CD14-positive monocyte (primary cell): ENCODE measurements at regions not wholly inside any gene's neighbourhood (a gene's known extent, or its start where the extent isn't known, plus 50 kb on each side); places are given as distances from the start of the nearest gene placed in this dataset.

ENCODE experiments used
- DNase-seq, 3 donors: peaks; one replicate each; pipeline ENCODE4 v3.0.0-alpha.2; 2011 to 2022
- H2AFZ ChIP-seq: 2 replicates; pipeline ENCODE4 v1.6.0; 2012; ENCODE audit warnings: mild to moderate bottlenecking, low read depth, low read length, inconsistent platforms; ENCODE audit not compliant: insufficient read depth, poor library complexity, severe bottlenecking
- H3K27ac ChIP-seq, 2 donors: 1 replicate in 1 of 2; 2 replicates in 1 of 2; pipeline ENCODE4 v1.5.1; 2012 to 2013; ENCODE audit warnings: low read length in 2 of 2, control low read depth in 1 of 2, inconsistent platforms in 1 of 2, low read depth in 1 of 2, mild to moderate bottlenecking in 1 of 2
- H3K27me3 ChIP-seq, 2 donors: one replicate each; pipeline versions ENCODE4 v1.6.0 to v1.6.1; 2011 to 2013; ENCODE audit warnings: low read length in 2 of 2; ENCODE audit not compliant: control insufficient read depth in 2 of 2, insufficient read depth in 2 of 2
- H3K36me3 ChIP-seq, 2 donors: replicated peaks in 1 of 2; 1 replicate in 1 of 2; 2 replicates in 1 of 2; pipeline versions ENCODE4 v1.5.1 to v1.6.1; 2012 to 2013; ENCODE audit warnings: low read length in 2 of 2, control low read depth in 1 of 2, inconsistent platforms in 1 of 2, mild to moderate bottlenecking in 1 of 2; ENCODE audit not compliant: insufficient read depth in 2 of 2, control insufficient read depth in 1 of 2
- H3K4me1 ChIP-seq, 2 donors: 1 replicate in 1 of 2; 2 replicates in 1 of 2; pipeline versions ENCODE4 v1.5.1 to v1.6.1; 2012 to 2013; ENCODE audit warnings: low read length in 2 of 2, control low read depth in 1 of 2, inconsistent platforms in 1 of 2, mild to moderate bottlenecking in 1 of 2, moderate library complexity in 1 of 2; ENCODE audit not compliant: insufficient read depth in 2 of 2, control insufficient read depth in 1 of 2
- H3K4me2 ChIP-seq: replicated peaks from 2 replicates; pipeline ENCODE3; 2012; ENCODE audit warnings: low read length, moderate library complexity, mild to moderate bottlenecking; ENCODE audit not compliant: poor library complexity, severe bottlenecking; ENCODE audit errors: extremely low read depth
- H3K4me3 ChIP-seq, 3 experiments: fragments of 200-600 bp in 1 of 3; sonication (generic) in 1 of 3; replicated peaks in 1 of 3; 1 replicate in 2 of 3; 2 replicates in 1 of 3; pipeline ENCODE4 v1.5.1; 2011 to 2013; ENCODE audit warnings: low read length in 3 of 3, mild to moderate bottlenecking in 3 of 3, control low read depth in 2 of 3, low read depth in 2 of 3, inconsistent platforms in 1 of 3, moderate library complexity in 1 of 3
- H3K79me2 ChIP-seq: 2 replicates; pipeline ENCODE4 v1.6.0; 2012; ENCODE audit warnings: mild to moderate bottlenecking, control low read depth, inconsistent platforms, low read length, moderate library complexity; ENCODE audit not compliant: insufficient read depth
- H3K9ac ChIP-seq: 2 replicates; pipeline ENCODE4 v1.6.0; 2017; ENCODE audit warnings: low read length, mild to moderate bottlenecking; ENCODE audit not compliant: insufficient read depth, poor library complexity, severe bottlenecking
- H3K9me3 ChIP-seq, 2 donors: replicated peaks in 1 of 2; 1 replicate in 1 of 2; 2 replicates in 1 of 2; pipeline versions ENCODE4 v1.5.1 to v1.6.1; 2012 to 2013; ENCODE audit warnings: low read length in 2 of 2, control low read depth in 1 of 2; ENCODE audit not compliant: control insufficient read depth in 1 of 2, insufficient read depth in 1 of 2
- H4K20me1 ChIP-seq: 2 replicates; pipeline ENCODE4 v1.6.0; 2012; ENCODE audit warnings: mild to moderate bottlenecking, low read length, control low read depth, moderate library complexity; ENCODE audit not compliant: insufficient read depth
- H3K27ac Mint-ChIP-seq, 7 donors: one replicate each; pipeline ENCODE4 v1.8.0; 2020; ENCODE audit warnings: mild to moderate bottlenecking in 7 of 7, mixed read lengths in 7 of 7, moderate library complexity in 6 of 7, inconsistent platforms in 2 of 7
- H3K27me3 Mint-ChIP-seq, 3 donors: one replicate each; pipeline ENCODE4 v1.8.0; 2021 to 2022; ENCODE audit warnings: low read depth in 3 of 3, mild to moderate bottlenecking in 3 of 3, mixed read lengths in 3 of 3, moderate library complexity in 3 of 3, inconsistent platforms in 1 of 3
- H3K36me3 Mint-ChIP-seq, 2 donors: one replicate each; pipeline ENCODE4 v1.8.0; 2020; ENCODE audit warnings: mixed read lengths in 2 of 2, inconsistent platforms in 1 of 2, mild to moderate bottlenecking in 1 of 2
- H3K4me1 Mint-ChIP-seq: one replicate; pipeline ENCODE4 v1.8.0; 2020; ENCODE audit warnings: mild to moderate bottlenecking, mixed read lengths
- H3K4me3 Mint-ChIP-seq, 2 donors: one replicate each; pipeline ENCODE4 v1.8.0; 2020; ENCODE audit warnings: mild to moderate bottlenecking in 2 of 2, mixed read lengths in 2 of 2, moderate library complexity in 1 of 2
- H3K9me3 Mint-ChIP-seq, 7 donors: one replicate each; pipeline ENCODE4 v1.8.0; 2020 to 2022; ENCODE audit warnings: mixed read lengths in 7 of 7, mild to moderate bottlenecking in 6 of 7, moderate library complexity in 6 of 7, inconsistent platforms in 2 of 7
- CTCF ChIP-seq: fragments of 200-600 bp; IDR thresholded peaks from one replicate; pipeline ENCODE4 v1.8.0; 2022; ENCODE audit warnings: antibody characterized with exemption, mild to moderate bottlenecking
- WGBS: methylation state at CpG from one replicate; pipeline ENCODE4 v1.1.5; 2013; ENCODE audit warnings: missing lambda C conversion rate; ENCODE audit not compliant: insufficient coverage; 5-methylcytosine and 5-hydroxymethylcytosine counted together
- intact Hi-C, 2 donors: fragments of 100-400 bp; cut with micrococcal nuclease; formaldehyde crosslinking; loops; one replicate each; pipeline versions ENCODE4 v1.15.0 to v1.15.1; 2023

DNA sequence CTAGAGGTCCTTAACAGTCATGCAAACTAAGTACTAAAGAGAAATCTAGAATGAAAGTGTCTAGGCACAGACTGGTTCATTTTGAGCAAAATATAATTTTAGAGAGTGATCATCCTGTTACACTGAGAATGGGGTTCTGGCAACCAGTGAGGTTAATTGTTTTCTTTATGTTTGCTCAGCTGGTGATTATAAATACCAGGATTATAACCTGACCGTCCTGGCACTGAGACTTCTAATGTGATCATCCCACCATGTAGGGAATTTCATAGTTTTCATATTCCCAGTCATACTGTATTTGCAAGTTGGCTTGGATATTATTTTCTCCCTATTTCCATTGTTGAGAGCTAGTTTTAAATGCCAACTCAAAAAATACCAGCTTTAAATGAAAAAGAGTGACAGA lies 852.5 kb upstream of the LRATD1 start:
- TF ChIP-seq CTCF, result no peak
- H2AFZ ChIP-seq, result no peak overlapping the region
- no peak overlapping the region for H3K27ac Mint-ChIP-seq
- no peak overlapping the region for H3K27ac ChIP-seq
- H3K79me2 ChIP-seq, result no peaks in the 10 kb centered on the region
- no peak for DNase-seq
- no peak overlapping the region for H3K4me2 ChIP-seq
- no peaks in the 10 kb centered on the region for H3K36me3 ChIP-seq
- H3K27me3 Mint-ChIP-seq, result no peaks in the 10 kb centered on the region
- H3K36me3 Mint-ChIP-seq, result no peaks in the 10 kb centered on the region
- intact Hi-C loops, result no loop called here
- H3K27me3 ChIP-seq, result no peaks in the 10 kb centered on the region
- H4K20me1 ChIP-seq, result no peaks in the 10 kb centered on the region
- no peak overlapping the region for H3K4me3 Mint-ChIP-seq
- H3K4me1 ChIP-seq, result no peaks in the 10 kb centered on the region
- H3K4me1 Mint-ChIP-seq, result no peaks in the 10 kb centered on the region
- no CpG with 5 or more reads among the region's 1 CpG for WGBS
- no peak overlapping the region for H3K9ac ChIP-seq
- peaks cover 0 to 11% (median 2%) of the 10 kb centered on the region in 7 donors for H3K9me3 Mint-ChIP-seq
- H3K4me3 ChIP-seq, result no peak overlapping the region
- H3K9me3 ChIP-seq, result peaks cover 9 to 16% of the 10 kb centered on the region in 2 donors

DNA sequence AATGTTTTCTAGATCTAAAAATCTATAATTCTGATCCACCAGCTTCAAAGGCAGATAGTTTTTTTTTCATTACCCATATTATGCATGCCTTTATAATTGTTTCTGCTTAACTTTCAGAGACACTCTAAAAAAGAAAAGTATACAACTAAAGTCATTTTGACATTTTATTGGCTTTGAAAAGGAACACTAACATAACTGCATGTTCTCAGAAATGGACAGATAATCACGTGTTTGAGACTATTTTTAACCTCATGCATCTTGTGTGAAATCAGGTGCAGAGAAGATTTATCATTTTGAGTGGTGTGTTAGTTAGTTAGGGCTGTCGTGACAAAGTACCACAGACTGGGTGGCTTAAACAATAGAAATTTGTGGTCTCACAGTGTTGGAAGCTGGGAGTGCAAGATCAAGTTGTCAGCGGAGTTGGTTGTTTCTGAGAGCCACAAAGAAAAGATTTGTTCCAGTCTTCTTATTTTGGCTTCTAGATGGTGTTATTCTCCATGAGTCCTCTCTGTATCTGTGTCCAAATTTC lies 841.4 kb upstream of the LRATD1 start:
- Histone ChIP-seq H4K20me1 (no peaks in the 10 kb centered on the region), H3K27me3 (no peaks in the 10 kb centered on the region), H3K4me3 (no peak overlapping the region), H3K9me3 (peaks cover 0 to 3% of the 10 kb centered on the region in 2 donors), H3K4me1 (no peaks in the 10 kb centered on the region), H3K79me2 (no peaks in the 10 kb centered on the region), H3K4me2 (no peak overlapping the region), H3K36me3 (no peaks in the 10 kb centered on the region), H2AFZ (no peak overlapping the region), H3K27ac (no peak overlapping the region), H3K9ac (no peak overlapping the region)
- intact Hi-C loops, result no loop called here
- Mint-ChIP-seq H3K27ac (no peak overlapping the region), H3K4me1 (no peaks in the 10 kb centered on the region), H3K4me3 (no peak overlapping the region), H3K9me3 (peaks cover 0 to 8% (median 4%) of the 10 kb centered on the region in 7 donors), H3K36me3 (no peaks in the 10 kb centered on the region), H3K27me3 (peaks cover 0 to 2% (median 0%) of the 10 kb centered on the region in 3 donors)
- WGBS, result 75% methylated on average over 2 of the region's 3 CpGs
- TF ChIP-seq CTCF, result no peak
- no peak for DNase-seq
